ENCODE measurements at regions not wholly inside any gene's neighbourhood (a gene's known extent, or its start where the extent isn't known, plus 50 kb on each side); places are given as distances from the start of the nearest gene placed in this dataset.

DNA sequence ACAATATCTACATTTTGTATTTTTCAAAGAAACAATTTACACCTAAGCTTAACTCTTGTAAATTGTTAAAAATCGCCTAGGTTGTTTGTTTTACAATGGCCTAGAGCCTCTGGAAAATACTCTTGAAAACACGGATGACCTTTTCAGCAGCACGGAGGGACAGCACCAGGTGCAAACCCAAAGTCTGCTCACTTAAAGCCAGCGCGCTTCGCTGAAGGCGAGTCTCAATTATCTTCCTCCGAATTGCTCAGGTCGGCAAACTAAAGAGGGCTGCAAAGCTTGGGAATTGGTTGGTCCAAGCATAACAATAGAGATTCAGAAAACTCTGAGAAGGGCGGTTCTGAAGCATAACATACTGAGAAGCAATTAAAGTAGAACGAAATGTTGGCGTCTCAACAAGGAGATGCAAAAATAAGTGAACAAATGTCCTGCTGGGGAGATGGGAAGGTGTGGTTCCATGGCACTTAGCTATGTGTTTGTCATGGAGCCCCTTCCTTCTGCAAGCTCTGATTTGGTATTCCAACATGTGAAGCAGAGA, 139.9 kb upstream of the PITRM1 start:
- DNase-seq (ENCODE audit: low read depth, low spot score) (no peak), FAIRE-seq (no peak)
- dilution Hi-C loops (cut with MboI; ENCODE audit: extremely low pct_ligation_motif_present, low sequenced_read_pairs) = no loop called here
- intact Hi-C loops (cut with micrococcal nuclease) = no loop called here
- no peaks in the 10 kb centered on the region for H3K4me1 ChIP-seq (ENCODE audit: control insufficient read depth, extremely low read depth, insufficient read depth, low read length)
- BruUV-seq (replicated peaks) = no TSS peak
- no peaks in the 10 kb centered on the region for H3K9me3 ChIP-seq (replicated peaks; ENCODE audit: control insufficient read depth, insufficient read depth, low read length)
- no peak overlapping the region for H3K4me2 ChIP-seq (ENCODE audit: insufficient read depth, low read length)
- H2AFZ ChIP-seq (ENCODE audit: low read depth, low read length) = no peak overlapping the region
- H3K4me3 ChIP-seq (replicated peaks in 1 of 3; ENCODE audit: insufficient read depth in 1 of 3, low read depth in 1 of 3, low read length in 3 of 3) = no peak overlapping the region
- no peaks in the 10 kb centered on the region for H4K20me1 ChIP-seq (replicated peaks; ENCODE audit: control insufficient read depth, extremely low read depth, insufficient read depth, low read length)
- TF ChIP-seq POLR2A (IDR thresholded peaks at IDR 0.05; ENCODE audit: low read depth, low read length) = no peak
- TF ChIP-seq FOS (IDR thresholded peaks at IDR 0.05; ENCODE audit: borderline replicate concordance, insufficient read depth, low read length) = no peak
- TF ChIP-seq POLR2AphosphoS5 (IDR thresholded peaks at IDR 0.05; ENCODE audit: insufficient read depth, low read depth, low read length) = no peak
- TF ChIP-seq EZH2 (IDR thresholded peaks at IDR 0.05; ENCODE audit: borderline replicate concordance, low read depth, low read length, severe bottlenecking) = no peak
- TF ChIP-seq, protein P1, sequence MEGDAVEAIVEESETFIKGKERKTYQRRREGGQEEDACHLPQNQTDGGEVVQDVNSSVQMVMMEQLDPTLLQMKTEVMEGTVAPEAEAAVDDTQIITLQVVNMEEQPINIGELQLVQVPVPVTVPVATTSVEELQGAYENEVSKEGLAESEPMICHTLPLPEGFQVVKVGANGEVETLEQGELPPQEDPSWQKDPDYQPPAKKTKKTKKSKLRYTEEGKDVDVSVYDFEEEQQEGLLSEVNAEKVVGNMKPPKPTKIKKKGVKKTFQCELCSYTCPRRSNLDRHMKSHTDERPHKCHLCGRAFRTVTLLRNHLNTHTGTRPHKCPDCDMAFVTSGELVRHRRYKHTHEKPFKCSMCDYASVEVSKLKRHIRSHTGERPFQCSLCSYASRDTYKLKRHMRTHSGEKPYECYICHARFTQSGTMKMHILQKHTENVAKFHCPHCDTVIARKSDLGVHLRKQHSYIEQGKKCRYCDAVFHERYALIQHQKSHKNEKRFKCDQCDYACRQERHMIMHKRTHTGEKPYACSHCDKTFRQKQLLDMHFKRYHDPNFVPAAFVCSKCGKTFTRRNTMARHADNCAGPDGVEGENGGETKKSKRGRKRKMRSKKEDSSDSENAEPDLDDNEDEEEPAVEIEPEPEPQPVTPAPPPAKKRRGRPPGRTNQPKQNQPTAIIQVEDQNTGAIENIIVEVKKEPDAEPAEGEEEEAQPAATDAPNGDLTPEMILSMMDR (IDR thresholded peaks at IDR 0.05; ENCODE audit: extremely low read depth in 1 of 2, insufficient read depth in 1 of 2, low read depth in 1 of 2, low read length in 2 of 2) = no peak
- no peak for TF ChIP-seq JUN (IDR thresholded peaks at IDR 0.05; ENCODE audit: borderline replicate concordance, insufficient read depth, insufficient read length, low read depth)
- TF ChIP-seq, protein P2, sequence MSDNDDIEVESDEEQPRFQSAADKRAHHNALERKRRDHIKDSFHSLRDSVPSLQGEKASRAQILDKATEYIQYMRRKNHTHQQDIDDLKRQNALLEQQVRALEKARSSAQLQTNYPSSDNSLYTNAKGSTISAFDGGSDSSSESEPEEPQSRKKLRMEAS (IDR thresholded peaks at IDR 0.05; ENCODE audit: insufficient read depth, insufficient read length) = no peak
- TF ChIP-seq GATA2 (IDR thresholded peaks at IDR 0.05; ENCODE audit: insufficient read depth, insufficient read length, low read depth, low read length) = no peak
- no peak for TF ChIP-seq MYC (IDR thresholded peaks at IDR 0.05; ENCODE audit: low read depth, low read length)
- ChIA-PET POLR2A (no interaction called here), CTCF (no interaction called here)
- no peak overlapping the region for H3K9ac ChIP-seq (replicated peaks; ENCODE audit: extremely low read depth, insufficient read depth, low read length)
- no peaks in the 10 kb centered on the region for H3K79me2 ChIP-seq (ENCODE audit: control insufficient read depth, insufficient read depth, low read length)
- no peaks in the 10 kb centered on the region for H3K9me1 ChIP-seq (replicated peaks; ENCODE audit: control insufficient read depth, extremely low read depth, insufficient read depth, low read length)
- H3K27me3 ChIP-seq (ENCODE audit: control insufficient read depth in 2 of 2, insufficient read depth in 2 of 2, low read length in 2 of 2) = peaks cover 11 to 14% of the 10 kb centered on the region in 2 experiments
- no peaks in the 10 kb centered on the region for H3K36me3 ChIP-seq (ENCODE audit: control insufficient read depth in 2 of 2, extremely low read depth in 1 of 2, insufficient read depth in 2 of 2, low read length in 2 of 2)
- no peak overlapping the region for H3K27ac ChIP-seq (ENCODE audit: insufficient read depth, low read depth, low read length)
